Bronchial epithelial cell (primary cell): ENCODE measurements at regions not wholly inside any gene's neighbourhood (a gene's known extent, or its start where the extent isn't known, plus 50 kb on each side); places are given as distances from the start of the nearest gene placed in this dataset.

ENCODE experiments used
- DNase-seq: peaks from one replicate; pipeline ENCODE4 v3.0.0-alpha.2; 2010; ENCODE audit warnings: low read depth
- FAIRE-seq: peaks from 2 replicates; lab custom pipeline; 2011; peaks lifted over from hg19 to GRCh38; lab: Jason Lieb, UNC
- H3K27me3 ChIP-seq: 2 replicates; pipeline ENCODE4 v1.5.1; 2011; ENCODE audit warnings: low read length; ENCODE audit not compliant: control insufficient read depth, insufficient read depth
- H3K36me3 ChIP-seq: 2 replicates; pipeline ENCODE4 v1.5.1; 2011; ENCODE audit warnings: low read length; ENCODE audit not compliant: control insufficient read depth, insufficient read depth
- H3K4me3 ChIP-seq: 2 replicates; pipeline ENCODE4 v1.5.1; 2011; ENCODE audit warnings: mild to moderate bottlenecking, low read depth, low read length, control low read depth
- CTCF ChIP-seq: IDR thresholded peaks from 2 replicates; pipeline ENCODE4 v1.5.1; 2011; ENCODE audit warnings: mild to moderate bottlenecking, moderate library complexity, low read length, control low read depth, inconsistent platforms; ENCODE audit not compliant: insufficient read depth, severe bottlenecking

- no peaks in the 10 kb centered on the region for H3K36me3 ChIP-seq
- no peak for FAIRE-seq
- DNase-seq, result no peak
- no peak overlapping the region for H3K4me3 ChIP-seq
- no peaks in the 10 kb centered on the region for H3K27me3 ChIP-seq
- TF ChIP-seq CTCF, result no peak
Observed at GRCh38 chr4:30605616-30606190, 114.5 kb upstream of the PCDH7 start.

- DNase-seq, result peak; percentile 18
- no peak for FAIRE-seq
- Histone ChIP-seq H3K36me3 (no peaks in the 10 kb centered on the region), H3K4me3 (no peak overlapping the region), H3K27me3 (no peaks in the 10 kb centered on the region)
- no peak for TF ChIP-seq CTCF
Observed at GRCh38 chr4:30610361-30610760, 109.8 kb upstream of the PCDH7 start.

DNA sequence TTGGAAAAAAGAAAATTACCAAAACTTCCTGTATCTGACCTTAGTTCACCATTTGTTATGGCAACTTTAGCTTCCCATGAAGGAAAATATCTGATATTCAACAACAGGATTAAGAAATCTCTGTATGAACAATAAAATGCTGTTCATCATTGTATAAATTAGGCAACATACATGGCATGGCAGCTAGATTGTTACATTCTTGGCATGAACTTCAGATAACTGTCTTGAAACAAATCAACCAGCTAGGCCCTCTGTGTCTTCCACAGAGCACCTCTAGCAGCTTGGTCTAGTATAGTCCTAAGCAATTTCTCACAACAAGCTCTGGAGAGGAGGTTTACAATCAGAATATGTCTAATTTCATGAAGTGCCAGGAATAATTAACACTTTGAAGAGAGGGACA is 105.4 kb upstream of the PCDH7 start:
- H3K4me3 ChIP-seq, result no peak overlapping the region
- H3K36me3 ChIP-seq, result no peaks in the 10 kb centered on the region
- no peak for TF ChIP-seq CTCF
- no peaks in the 10 kb centered on the region for H3K27me3 ChIP-seq
- no peak for FAIRE-seq
- no peak for DNase-seq

DNA sequence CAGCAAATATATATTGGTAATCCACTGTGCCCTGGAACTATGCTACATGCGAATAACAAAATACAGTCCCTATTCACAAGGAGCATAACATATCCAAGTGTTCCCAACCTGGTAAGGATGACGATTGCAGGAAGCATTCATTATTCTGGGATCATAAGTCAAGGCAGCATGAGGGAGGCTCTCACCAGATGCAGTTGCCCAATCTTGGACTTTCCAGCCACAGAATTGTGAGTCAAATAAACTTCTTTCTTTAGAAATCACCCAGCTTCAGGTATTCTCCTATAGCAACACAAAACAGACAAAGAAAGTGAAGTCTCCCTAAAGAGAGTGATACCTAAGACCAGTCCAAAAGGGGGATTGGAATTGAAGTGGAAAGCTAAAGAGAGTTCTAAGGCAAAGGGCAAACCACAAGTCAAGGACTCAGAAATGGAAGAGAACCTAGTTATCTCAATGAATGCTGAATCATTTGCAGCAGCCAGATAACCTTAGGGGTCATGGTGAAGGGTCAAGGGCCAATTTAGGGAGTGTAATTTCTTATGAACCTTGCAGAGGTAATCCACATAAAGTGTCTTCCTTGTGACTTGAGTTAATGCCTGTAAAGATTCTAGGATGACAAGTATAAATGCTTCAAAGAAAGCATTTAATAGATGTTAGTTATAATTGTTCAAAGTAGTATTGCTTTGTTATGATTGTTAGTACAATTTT is 103.1 kb upstream of the PCDH7 start:
- FAIRE-seq (no peak), DNase-seq (peak; percentile 72)
- TF ChIP-seq CTCF, result no peak
- Histone ChIP-seq H3K27me3 (no peaks in the 10 kb centered on the region), H3K36me3 (no peaks in the 10 kb centered on the region), H3K4me3 (no peak overlapping the region)

DNA sequence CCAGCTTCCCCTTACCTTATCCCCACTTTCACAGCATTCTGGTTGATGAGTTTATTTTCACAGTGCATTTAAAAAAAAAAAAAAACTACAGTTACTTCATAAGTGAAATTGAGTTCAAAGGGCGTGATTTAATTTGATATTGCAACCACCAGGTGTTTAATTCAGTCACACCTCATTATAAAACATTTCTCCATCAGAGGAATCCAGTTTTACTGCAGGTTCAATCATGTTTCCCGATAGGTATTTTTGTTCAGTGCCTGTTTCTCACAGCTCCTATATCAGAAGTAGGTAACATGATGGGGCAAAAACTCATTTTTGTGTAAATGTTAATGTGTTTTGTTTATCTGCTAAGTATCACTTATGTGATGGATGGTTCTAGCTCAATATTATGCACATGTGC is 102.3 kb upstream of the PCDH7 start:
- H3K36me3 ChIP-seq, result no peaks in the 10 kb centered on the region
- FAIRE-seq (no peak), DNase-seq (peak; percentile 58)
- H3K27me3 ChIP-seq, result no peaks in the 10 kb centered on the region
- no peak for TF ChIP-seq CTCF
- no peak overlapping the region for H3K4me3 ChIP-seq
